ENCODE measurements at regions not wholly inside any gene's neighbourhood (a gene's known extent, or its start where the extent isn't known, plus 50 kb on each side); places are given as distances from the start of the nearest gene placed in this dataset.
"Not testable (repeated sequence)": the region's sequence is repeated elsewhere in the genome, so short reads cannot be mapped to it uniquely, and the experiment has no call there.

GRCh38 chr7:12002428-12002827 lies 170.4 kb upstream of the THSD7A start:
- in situ Hi-C loops (cut with MboI; ENCODE audit: low sequenced_read_pairs): no loop called here

- in situ Hi-C loops (cut with MboI; ENCODE audit: low sequenced_read_pairs): no loop called here
Measured at GRCh38 chr7:12004581-12004980, 172.6 kb upstream of the THSD7A start.

GRCh38 chr7:12007576-12007975 lies 175.6 kb upstream of the THSD7A start:
- in situ Hi-C loops (cut with MboI; ENCODE audit: low sequenced_read_pairs): no loop called here

DNA sequence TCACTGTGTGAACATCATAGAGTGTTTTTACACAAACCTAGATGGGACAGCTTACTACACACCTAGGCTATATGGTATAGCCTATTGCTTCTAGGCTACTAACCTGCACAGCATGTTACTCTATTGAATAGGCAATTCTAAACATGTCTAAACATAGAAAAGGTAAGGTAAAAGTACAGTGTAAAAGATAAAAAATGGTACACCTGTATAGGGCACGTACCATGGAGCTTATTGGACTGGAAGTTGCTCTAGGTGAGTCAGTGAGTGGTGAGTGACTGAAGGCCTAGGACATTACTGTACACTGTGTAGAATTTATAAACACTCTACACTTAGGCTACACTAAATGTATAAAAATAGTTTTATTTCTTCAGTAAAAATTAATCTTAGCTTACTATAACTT lies 182.0 kb upstream of the THSD7A start:
- in situ Hi-C loops (cut with MboI; ENCODE audit: low sequenced_read_pairs): no loop called here

DNA sequence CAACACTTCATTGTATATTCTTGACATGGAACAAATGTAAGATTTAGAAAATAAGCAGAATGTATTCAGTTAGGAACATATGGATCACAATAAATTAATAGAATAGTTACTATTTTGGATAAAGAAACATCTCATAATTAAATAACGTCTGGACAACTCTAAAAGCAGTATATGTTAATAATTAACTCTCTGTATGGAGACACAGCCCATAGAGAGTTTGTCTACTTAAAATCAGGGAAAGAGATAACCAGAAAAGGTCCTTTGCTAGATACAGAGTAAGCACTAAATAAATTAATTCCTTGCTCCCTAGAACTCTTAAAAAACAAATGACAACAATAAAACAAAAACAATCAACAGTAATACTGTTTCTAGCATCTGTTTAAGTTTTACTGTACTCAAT lies 184.4 kb upstream of the THSD7A start:
- in situ Hi-C loops (cut with MboI; ENCODE audit: low sequenced_read_pairs): no loop called here

GRCh38 chr7:12017046-12017445 lies 185.0 kb upstream of the THSD7A start:
- in situ Hi-C loops (cut with MboI; ENCODE audit: low sequenced_read_pairs): no loop called here

DNA sequence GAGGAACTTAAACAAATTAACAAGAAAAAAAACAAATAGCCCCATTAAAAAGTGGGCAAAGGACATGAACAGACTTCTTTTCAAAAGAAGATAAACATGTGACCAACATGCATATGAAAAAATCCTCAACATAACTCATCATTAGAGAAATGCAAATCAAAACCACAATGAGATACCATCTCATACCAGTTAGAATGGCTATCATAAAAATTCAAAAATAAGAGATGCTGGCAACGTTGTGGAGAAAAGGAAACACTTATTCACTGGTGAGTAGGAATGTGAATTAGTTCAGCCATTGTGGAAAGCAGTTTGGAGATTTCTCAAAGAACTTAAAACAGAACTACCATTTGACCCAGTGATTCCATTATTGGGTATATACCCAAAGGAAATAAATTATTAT lies 189.1 kb upstream of the TMEM106B start:
- in situ Hi-C loops (cut with MboI; ENCODE audit: low sequenced_read_pairs): not testable (repeated sequence)

DNA sequence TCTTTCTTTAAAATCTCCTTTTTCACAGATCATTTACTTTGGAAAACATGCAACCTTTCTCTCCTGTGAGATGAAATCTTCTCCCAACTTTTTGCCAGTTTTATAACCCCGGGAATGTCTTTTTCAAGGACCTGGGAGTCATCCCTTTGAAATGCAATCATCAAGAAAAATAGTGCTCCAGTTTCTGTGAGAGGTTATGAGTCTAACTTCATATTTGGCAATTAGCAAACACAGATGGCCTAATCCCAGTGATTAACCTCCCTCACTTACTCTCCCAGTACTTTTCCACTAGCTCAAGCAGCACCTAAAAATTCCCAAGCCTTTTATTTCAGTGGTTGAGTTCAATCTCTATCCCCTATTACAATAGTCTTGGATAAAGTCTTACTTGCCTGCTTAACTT lies 185.8 kb upstream of the TMEM106B start:
- in situ Hi-C loops (cut with MboI; ENCODE audit: low sequenced_read_pairs): no loop called here

GRCh38 chr7:12028508-12028907 lies 182.6 kb upstream of the TMEM106B start:
- in situ Hi-C loops (cut with MboI; ENCODE audit: low sequenced_read_pairs): no loop called here

GRCh38 chr7:12030116-12030515 lies 181.0 kb upstream of the TMEM106B start:
- in situ Hi-C loops (cut with MboI; ENCODE audit: low sequenced_read_pairs): no loop called here

DNA sequence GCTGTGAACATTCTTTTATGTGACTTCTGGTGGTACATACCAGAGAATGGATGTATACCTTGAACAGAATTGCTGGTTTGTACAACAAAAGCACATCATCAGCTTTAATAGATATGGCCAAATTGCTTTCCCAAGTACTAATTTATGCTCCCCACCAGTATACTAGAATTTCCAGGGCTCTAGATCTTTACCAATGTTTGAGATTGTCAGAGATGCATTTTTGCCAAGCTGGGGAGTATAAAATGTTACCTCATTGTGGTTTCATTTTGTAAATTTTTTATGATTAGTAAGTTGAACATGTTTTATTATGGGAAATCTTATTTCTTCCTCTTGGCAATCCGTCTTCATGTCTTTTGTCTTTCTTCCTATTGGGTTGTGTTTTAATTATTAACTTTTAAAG lies 179.9 kb upstream of the TMEM106B start:
- in situ Hi-C loops (cut with MboI; ENCODE audit: low sequenced_read_pairs): no loop called here

DNA sequence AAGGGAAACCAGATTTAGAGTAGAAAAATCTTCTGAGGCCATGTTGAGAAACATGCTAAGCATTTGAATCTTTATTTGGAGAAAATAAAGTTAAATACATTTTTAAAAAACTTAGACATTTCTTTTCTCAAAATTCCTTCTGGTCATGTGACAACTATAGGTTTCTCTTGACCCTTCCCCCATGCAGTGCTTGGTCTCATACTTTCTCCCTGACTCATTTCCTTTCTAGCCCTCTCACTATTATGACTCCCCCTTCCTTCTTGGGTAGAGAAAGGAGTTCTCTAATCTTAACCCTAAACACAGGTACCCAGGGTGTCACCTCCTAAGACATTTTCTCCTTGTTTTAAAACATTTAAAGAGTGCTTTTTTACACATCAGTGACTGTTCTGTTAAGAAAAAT lies 179.5 kb upstream of the TMEM106B start:
- in situ Hi-C loops (cut with MboI; ENCODE audit: low sequenced_read_pairs): no loop called here

- in situ Hi-C loops (cut with MboI; ENCODE audit: low sequenced_read_pairs): no loop called here
Measured at GRCh38 chr7:12032146-12032545, 178.9 kb upstream of the TMEM106B start.

- in situ Hi-C loops (cut with MboI; ENCODE audit: low sequenced_read_pairs): not testable (repeated sequence)
Measured at GRCh38 chr7:12043457-12043856, 167.6 kb upstream of the TMEM106B start.

DNA sequence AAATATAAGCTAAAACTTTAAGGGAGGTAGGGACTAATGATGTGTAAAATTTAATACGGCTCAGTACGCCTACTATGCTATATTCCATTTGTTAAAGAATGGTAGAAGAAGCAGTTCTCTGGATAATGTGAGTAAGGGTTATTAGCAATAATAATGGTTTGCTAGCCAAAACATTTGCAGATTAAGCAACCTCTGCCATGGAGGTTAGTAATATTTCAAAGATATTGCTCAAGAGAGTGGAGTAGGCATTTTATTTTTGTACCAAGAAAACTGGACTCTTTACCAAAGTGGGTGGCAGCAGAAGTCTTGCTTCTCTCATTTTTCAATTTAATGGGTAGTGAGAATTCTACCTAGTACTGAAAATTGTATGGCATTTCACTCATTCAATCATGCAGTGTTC lies 158.9 kb upstream of the TMEM106B start:
- in situ Hi-C loops (cut with MboI; ENCODE audit: low sequenced_read_pairs): loop anchor here (25.0 kb wide), 1 partner anchor 435 kb away; no protein-coding TSS in a partner anchor

DNA sequence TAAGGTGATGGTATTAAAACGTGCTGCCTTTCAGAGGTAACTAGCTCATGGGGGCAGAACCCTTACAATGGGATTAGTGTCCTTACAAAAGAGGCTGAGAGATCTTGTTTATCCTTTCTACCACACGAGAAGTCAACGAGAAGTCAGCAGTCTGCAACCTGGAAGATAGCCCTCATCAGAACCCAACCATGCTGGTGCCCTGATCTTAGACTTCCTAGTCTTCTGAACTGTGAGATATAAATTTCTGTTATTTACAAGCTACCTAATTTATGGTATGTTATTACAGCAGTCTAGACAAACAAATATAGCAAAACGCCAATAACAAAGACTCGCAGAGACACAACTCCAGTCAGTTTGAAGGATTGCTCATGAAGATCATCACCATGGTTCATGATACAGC lies 157.5 kb upstream of the TMEM106B start:
- in situ Hi-C loops (cut with MboI; ENCODE audit: low sequenced_read_pairs): loop anchor here (25.0 kb wide), 1 partner anchor 434 kb away; no protein-coding TSS in a partner anchor

- in situ Hi-C loops (cut with MboI; ENCODE audit: low sequenced_read_pairs): loop anchor here (25.0 kb wide), 1 partner anchor 432 kb away; no protein-coding TSS in a partner anchor
Measured at GRCh38 chr7:12054830-12055229, 156.3 kb upstream of the TMEM106B start.

- in situ Hi-C loops (cut with MboI; ENCODE audit: low sequenced_read_pairs): loop anchor here (25.0 kb wide), 1 partner anchor 431 kb away; no protein-coding TSS in a partner anchor
Measured at GRCh38 chr7:12056381-12056780, 154.7 kb upstream of the TMEM106B start.

DNA sequence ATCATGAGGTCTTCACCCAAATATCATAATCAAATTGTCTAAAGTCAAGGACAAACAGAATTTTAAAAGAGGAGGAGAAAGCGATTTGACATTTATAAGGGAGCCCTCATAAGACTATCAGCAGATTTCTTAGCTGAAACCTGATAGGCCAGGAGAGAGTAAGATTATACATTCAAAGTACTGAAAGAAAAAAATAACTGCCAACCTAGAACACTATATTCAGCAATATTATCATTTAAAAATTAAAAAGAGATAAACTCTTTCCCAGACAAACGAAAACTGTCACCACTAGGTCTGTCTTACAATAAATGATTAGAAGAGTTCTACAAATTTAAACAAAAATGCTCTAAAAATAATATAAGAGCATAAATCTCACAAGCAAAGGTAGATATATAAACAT lies 154.1 kb upstream of the TMEM106B start:
- in situ Hi-C loops (cut with MboI; ENCODE audit: low sequenced_read_pairs): loop anchor here (25.0 kb wide), 1 partner anchor 430 kb away; no protein-coding TSS in a partner anchor

- in situ Hi-C loops (cut with MboI; ENCODE audit: low sequenced_read_pairs): loop anchor here (25.0 kb wide), 1 partner anchor 425 kb away; no protein-coding TSS in a partner anchor
Measured at GRCh38 chr7:12062062-12062461, 149.0 kb upstream of the TMEM106B start.

DNA sequence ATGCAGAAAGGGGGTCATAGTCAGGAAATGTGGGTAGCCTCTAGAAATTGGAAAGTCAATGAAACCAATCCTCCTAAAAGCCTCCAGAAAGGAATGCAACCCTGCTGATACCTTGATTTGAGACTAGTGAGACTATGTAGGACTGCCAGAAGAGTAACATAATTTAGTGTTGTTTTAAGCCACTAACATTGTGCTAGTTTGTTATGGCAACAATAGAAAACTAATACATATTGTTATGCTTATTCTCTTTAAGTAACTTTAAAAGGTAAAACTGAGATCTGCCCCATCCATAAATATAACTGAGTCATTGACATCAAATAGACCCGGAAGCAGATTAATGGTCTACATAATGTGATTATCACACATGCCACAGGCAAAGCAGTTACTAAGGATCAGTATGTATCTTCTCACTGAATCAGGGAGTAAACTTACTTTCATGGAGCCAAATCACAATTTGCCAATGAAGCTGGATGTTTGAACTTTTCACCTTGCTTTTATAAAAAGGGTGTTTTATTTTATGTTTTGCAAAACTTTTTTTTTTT lies 146.4 kb upstream of the TMEM106B start:
- in situ Hi-C loops (cut with MboI; ENCODE audit: low sequenced_read_pairs): loop anchor here (25.0 kb wide), 1 partner anchor 423 kb away; no protein-coding TSS in a partner anchor

GRCh38 chr7:12066004-12066403 lies 145.1 kb upstream of the TMEM106B start:
- in situ Hi-C loops (cut with MboI; ENCODE audit: low sequenced_read_pairs): loop anchor here (25.0 kb wide), 1 partner anchor 421 kb away; no protein-coding TSS in a partner anchor

DNA sequence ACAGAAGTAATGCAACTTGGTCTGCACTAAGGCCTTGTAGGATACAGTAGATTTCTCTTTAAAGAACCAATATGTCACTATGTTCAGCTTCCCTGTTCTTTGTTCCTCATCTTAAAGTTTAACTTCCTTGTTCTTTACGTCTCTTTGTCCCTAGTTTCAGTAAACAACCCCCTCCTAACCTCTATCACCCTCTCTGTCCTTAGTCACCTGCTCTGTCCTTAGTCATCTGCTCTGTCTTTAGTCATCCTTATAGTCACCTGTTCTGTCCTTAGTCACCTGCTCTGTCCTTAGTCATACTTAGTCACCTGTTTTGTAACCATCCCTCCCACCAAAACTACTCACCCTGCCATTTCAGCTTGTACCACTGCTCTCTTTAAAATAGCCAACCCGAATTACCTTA lies 144.6 kb upstream of the TMEM106B start:
- in situ Hi-C loops (cut with MboI; ENCODE audit: low sequenced_read_pairs): loop anchor here (25.0 kb wide), 1 partner anchor 421 kb away; no protein-coding TSS in a partner anchor
